T-helper 1 cell (primary cell): ENCODE measurements at regions not wholly inside any gene's neighbourhood (a gene's known extent, or its start where the extent isn't known, plus 50 kb on each side); places are given as distances from the start of the nearest gene placed in this dataset.
"Not testable (repeated sequence)": the region's sequence is repeated elsewhere in the genome, so short reads cannot be mapped to it uniquely, and the experiment has no call there.

Source experiments
- DNase-seq, 5 donors: peaks; one replicate each; pipeline ENCODE4 v3.0.0-alpha.2; 2012 to 2020

DNA sequence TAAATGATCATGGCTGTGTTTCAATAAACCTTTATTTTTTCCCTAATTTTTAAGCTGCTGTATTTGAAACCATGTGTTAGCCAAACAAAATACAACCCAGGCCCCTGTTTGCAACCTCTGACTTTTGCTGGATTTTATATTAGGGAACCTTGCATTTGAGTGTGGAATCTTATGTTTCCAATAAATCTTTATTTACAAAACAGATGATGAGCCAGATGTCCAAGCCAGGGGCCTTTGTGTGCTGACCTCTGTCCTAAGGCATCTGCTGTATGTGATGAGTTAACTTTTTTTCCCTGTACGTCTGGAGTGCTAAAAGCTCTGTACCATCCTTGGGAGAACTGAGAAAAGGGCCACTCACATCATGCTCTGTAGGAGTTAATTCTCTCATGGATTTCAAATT lies 162.9 kb downstream of the TRIB2 start:
- no peak for DNase-seq

DNA sequence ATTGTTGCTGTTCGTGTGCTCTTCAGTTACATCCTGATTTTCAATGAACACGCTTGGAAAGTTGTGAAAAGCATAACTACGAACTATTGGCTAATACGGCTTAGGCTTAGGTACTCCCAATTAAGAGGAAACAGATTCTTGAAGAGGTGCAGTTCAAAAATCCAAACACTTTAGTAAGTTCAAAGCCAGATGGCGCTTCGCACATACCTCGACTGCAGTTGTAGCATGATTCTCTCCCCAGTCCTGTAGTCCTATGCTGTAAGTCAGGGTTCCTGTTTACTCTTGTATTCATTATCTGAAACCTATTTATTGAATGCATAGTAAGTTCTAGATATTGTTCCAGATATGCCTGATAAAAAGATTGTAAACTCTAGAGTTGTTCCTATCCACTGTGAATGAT lies 165.2 kb downstream of the TRIB2 start:
- no peak for DNase-seq

DNA sequence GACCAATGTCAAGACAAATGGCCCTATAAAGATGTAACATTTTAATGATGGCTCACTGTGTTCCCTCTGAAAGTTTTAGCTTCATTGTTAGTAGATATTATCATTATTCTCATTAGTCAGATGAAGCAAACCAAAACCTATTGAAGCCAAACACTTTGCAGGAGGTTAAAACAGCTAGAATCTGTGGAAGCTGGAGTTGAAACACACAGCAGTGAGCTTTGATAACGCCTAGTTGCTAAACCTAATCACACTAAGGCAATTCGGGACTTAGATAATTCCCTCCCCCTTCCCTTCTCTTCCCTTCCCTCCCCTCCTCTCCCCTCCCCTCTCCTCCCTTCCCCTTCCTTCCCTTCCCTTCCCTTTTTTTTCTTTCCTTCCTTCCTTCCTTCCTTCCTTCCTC lies 165.7 kb downstream of the TRIB2 start:
- DNase-seq: no peak

DNA sequence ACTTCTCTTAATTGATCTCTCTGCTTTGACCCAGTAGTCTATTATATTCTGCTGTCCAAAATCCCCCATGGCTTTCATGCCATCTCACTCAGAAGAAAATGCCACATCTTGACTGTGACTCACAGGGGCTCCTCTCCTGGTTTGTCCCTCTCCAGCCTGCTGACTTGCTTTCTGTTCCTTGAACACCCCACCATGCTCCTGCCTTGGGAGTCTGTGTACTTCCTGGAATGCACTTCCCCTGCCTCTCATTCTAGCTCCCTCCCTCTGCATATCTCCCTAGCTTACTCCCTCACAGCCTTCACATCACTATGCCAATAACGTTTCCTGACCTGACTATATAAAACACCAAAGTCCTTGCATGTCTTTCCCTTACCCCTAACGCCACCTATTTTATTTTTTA lies 167.2 kb downstream of the TRIB2 start:
- DNase-seq: no peak

DNA sequence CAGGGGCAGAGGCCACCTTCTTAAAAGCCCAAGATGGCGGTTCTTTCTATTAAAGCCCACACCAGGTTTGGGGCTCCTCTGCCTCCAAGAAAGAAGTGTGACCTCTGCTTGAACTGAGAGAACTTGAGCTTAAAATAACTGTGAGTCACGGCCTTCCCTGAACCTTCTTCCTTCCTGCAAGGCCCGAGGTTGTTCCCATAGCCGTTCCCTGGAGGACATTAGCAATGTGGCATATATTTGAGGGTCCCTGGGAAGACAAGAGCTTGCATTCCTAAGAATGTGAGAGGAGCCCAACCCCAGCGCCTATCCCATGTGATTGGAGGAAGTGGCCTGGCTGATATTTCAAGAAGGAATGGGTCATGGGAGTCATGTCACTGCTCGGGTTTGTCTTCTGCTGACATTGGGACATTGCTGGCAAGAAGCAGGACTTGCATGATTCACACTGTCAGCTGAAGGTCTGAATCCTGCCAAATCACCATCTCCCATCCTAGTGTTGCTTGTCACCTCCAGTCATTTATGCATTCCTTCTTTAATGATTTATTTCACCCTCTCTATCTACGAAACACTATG lies 168.1 kb downstream of the TRIB2 start:
- DNase-seq: no peak

DNA sequence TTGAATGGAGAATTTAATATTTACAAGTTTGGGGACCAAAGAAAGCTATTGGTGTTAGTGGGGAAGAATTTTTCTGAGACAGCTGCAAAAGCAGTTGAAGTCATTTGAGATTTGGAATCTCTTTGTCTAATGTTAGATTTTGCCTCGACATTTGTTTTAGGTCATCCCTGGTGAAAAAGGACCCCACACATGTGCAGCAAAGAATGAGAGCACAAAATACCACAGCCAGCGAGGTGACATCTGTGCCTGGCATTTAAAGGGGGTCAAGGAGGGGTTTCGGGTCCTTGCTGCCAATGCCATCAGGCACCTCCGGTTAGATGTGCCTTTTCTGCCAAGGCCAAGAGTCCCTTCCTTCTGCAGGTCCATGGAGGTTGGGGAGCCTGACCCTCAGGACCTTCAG lies 173.3 kb downstream of the TRIB2 start:
- no peak for DNase-seq

DNA sequence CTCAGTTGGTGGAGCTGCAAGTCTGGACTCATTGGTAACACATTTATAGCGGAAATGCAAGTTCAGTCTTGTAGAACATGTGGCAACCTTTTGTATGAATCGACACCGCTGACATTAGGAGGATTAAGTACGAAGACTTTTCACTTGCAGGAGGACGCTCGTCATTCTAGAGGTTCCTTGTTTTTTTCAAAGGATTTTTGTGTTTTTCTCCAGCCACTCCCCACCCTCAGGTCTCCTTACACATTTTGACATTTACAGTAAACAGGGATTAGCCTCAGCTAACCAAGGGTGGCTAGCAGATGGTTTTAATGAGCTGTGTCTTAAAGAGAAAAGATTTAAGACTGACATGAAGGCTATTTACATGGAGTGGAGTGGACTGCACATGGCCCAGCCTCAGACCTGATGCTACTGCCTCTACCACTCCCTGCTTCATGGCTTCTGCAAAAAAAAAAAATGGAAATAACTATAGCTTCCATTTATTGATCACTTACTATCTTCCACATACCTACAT lies 173.8 kb downstream of the TRIB2 start:
- DNase-seq: no peak

DNA sequence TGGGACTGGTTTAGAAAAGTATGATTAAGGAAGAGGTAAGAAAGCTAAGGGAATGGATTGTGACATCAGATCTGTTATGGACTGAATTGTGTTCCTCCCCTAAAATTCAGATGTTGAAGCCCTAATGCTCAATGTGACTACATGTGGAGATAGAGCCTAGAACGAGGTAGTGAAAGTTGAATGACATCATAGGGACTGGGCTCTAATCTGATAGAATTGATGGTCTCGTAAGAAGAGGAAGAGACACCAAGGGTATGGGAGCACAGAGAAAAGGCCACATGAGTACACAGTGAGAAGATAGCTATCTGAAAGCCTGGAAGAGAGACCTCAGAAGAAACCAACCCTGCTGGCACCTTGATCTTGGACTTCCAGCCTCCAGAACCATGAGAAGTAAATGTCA lies 178.3 kb downstream of the TRIB2 start:
- no peak for DNase-seq

DNA sequence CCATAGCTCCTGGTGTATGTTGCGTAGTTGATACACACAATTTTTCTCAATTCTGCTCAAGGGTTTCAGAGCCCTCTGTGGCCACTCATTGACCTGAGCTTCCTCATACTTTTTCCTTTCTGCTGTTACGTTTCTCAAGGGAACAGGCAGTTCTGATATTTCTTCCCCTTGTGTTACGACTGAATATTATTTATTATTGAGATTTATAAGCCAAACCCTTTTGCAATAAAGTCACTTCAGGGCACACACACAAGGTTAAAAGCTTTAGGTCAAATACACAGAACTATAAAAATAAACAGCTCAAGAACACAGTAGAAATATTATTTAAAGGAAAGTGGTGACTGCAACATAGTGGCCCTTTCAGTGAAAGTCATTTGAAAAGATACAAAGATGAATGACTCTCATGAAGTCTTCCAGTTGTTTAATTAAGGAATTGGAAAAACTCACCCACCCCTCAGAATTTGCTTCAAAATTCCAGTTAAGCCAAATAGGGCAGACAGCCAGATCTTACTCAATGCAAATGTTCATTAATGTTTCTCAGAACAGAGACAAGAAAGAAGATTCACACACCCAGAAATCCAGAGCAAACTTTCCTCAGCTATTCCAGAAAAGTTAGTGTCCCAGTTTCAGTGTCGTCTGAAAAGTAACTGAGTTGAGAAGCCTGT lies 179.7 kb downstream of the TRIB2 start:
- DNase-seq: no peak

DNA sequence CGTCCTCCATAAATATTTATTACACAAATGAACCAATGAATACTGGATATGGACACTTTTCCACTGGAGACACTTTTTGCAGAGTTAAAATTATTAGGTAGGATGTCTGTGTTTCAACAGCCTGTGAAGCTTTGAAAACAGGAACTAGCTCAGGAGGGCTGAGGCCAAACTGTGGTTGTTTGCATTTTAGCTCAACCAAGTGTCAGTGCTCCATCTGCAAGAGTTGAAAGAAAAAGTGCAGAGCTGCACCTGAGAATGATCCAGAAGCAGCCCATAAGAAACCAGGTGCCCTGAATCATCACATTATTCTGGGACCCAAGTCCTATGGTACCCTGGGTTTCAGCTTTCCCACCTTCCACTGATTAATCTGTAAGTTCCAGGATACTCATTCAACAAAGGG lies 180.4 kb downstream of the TRIB2 start:
- peak in 1 of 5 donors; percentile 3 for DNase-seq

DNA sequence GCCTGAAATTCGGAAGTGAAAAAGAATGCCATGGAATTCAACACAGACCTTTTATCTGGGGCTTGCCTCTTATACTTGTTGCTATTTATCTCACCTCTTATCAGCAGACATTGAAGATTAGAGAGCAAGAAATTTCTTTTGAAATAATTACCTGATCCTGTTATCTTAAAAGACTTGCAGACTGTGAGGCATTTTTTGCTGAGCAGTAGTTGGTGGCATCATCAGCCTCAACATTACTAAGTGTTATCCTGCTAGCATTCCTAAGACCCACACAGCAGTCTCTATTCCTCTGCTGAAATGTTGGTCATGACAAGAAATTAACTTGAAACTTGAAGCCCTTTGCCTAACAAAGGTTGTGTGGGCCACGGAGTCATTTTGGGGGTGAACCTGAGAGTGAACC lies 186.5 kb downstream of the TRIB2 start:
- no peak for DNase-seq

DNA sequence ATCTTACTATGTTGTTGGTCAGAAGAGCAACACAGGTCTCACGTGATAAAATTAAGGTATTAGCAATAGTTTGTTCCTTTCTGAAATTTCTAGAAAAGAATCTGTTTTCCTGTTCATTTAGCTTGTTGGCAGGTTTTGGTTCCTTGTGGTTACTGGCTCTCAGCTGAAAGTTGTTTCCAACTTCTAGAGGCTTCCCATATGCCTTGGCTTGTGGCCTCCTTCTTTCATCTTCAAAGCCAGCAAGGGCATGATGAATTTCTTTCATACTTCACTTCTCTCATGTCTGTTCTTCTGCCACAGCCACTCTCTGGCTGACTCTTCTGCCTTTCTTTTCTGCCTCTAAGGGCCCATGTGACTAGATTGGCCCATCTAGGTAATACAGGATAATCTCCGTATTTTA lies 193.7 kb downstream of the TRIB2 start:
- DNase-seq: no peak

DNA sequence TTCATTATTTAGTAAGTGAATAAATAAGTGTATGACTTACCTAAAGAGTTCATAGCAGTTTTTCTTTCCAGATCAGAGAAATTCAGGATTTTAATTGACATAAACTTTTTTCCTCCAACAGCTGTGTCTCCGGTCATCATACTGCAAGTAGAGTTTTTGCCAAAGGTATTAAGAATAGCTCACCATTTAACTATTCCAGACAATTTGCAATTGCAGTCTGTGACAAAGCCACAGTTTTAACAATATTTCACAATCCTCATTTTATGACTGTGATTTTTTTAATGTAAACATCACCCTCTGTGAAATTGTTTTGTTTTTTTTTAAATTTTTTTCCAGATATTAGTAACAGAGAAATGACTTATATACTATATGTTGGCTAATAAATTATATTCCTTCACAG lies 199.1 kb downstream of the TRIB2 start:
- no peak for DNase-seq

DNA sequence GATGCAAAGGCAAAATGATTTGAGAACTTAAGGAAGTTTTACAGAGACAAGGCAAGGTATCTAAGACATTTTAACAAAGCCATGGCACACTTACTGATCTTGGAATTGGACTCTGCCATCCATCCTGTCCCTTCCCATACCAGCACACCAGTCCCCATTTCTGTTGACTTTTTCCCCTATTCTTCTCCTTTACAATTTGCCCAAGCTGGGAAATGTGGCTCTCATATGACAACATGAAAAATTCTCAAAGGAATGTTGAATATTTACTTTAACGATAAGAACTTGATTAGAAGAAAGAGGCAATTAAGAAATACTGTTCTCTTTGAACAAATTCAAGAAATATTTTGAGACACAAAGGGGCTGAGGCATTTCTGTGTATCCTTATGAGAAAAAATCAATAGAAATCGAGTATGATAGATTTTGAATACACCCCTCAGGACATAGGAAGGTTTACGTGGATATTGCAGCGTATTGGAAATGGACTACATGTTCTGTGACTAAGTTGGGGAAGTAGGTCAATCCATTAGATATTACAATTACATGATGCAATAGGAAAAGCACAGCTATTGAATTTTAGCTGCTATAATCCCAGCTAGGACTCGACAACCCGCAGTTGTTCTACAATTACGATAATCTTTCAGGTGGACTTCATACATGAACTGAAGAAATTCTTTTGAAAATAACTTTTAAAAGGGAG lies 201.6 kb downstream of the TRIB2 start:
- DNase-seq: no peak

DNA sequence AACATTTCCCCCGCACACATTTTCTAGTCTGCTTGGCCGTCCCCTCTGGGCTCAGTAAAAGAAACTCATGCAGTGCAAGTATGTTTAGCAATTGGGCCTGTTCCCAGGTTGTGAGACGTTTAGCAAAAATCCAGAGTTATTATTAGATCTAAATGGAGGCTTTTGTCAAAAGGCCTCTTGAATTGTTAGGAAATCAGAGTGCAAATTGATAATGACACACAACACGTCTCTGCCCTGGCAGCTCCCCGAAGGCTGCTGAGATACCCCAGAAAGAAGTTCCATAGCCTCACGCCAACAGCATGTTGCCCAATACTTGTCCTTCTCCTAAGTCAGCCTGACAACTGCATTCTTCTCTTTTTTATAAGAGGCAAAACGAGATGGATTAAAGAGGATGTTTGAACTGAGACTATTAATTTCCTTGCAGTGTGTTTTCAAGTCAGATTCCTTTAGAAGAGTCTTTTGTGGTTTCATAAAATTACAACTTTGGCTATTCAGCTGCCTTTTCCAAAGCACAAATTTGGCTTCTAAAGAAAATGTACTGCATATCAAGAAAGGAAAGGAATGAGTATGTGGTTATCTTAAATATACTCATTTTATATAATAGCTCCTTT lies 202.2 kb downstream of the TRIB2 start:
- no peak for DNase-seq

DNA sequence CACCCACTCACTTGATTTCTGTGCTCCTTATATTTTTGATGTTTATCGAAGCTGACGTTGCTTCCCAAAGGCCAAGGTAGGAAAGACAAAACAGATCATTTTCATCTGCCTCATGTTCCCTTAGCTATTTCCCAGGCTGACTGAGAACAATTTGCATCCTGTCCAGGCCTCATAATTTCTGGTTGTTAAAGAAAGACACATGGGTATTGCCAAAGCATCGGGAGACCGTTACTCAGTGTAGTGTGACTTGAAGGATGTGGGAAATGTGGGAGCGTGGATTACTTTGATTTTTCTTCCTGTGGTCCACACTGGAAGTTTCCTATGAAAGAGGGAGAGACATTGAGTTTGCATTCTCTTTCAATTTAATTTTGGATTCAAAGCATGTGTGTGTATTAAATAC lies 204.6 kb downstream of the TRIB2 start:
- DNase-seq: no peak

DNA sequence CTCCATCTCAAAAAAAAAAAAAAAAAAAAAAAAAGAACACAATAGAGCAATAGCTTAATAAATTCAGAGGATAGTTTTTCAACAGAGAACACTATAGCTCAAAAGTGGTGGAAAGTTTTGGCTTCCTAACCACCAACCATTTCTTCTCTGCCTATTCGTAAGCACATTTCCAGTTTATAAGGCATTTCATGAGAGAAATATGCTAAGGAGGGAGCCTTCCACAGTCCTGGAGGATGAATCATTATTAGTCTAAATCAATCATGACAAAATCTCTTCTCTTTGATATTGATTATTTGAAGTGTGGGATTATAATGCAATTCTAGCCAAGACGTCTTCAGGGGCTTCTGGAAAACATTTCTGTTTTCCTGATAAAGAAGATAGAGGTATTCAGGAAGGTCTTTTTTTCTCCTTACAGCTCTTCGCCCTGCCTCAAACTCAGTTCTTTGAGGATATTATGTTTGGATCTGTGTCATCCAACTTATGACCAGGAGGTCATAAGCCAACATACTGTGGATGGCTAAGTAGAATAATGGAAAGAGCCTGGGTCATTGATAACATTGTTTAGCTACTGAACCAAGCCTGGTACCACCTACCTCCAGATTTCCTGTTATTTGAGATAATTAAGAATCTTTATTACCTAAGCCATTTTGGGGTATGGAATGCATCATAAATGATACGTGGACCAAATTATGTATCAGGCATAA lies 207.3 kb downstream of the TRIB2 start:
- DNase-seq: no peak

DNA sequence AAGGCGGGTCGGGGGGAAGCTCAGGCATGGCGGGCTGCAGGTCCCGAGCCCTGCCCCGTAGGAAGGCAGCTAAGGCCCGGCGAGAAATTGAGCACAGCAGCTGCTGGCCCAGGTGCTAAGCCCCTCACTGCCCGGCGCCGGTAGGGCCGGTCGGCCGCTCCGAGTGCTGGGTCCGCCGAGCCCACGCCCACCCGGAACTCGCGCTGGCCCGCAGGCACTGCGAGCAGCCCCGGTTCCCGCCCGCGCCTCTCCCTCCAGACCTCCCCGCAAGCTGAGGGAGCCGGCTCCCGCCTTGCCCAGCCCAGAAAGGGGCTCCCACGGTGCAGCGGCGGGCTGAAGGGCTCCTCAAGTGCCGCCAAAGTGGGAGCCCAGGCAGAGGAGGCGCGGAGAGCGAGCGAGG lies 209.9 kb downstream of the TRIB2 start:
- not testable (repeated sequence) for DNase-seq

DNA sequence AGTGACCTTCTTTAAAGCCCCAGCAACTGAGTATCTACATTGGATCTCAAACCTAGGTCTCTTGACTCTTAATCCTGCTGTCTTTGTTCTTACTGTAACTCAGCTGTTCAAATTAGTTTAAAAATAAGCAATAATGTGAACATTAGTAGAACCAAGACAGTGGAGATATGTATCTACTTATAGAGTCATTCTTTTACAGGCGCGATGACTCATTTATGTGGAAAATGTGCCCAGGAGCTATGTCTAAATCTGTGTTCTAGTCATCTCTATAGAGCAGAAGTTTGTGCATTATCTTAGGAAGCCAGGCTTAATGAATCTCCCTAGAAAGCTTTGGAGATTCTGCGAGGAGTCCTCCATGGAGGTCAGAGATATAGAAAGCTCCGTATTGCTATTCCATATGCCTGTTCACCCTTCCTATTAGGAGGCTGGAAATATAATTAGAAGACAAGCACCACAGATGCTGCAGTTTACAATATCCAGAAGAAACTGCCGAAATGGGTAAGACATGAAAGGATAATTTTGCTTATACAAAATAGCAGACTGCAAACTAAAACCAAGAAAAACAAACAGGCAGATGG lies 211.6 kb downstream of the TRIB2 start:
- DNase-seq: peak in 1 of 5 donors; percentile 26

DNA sequence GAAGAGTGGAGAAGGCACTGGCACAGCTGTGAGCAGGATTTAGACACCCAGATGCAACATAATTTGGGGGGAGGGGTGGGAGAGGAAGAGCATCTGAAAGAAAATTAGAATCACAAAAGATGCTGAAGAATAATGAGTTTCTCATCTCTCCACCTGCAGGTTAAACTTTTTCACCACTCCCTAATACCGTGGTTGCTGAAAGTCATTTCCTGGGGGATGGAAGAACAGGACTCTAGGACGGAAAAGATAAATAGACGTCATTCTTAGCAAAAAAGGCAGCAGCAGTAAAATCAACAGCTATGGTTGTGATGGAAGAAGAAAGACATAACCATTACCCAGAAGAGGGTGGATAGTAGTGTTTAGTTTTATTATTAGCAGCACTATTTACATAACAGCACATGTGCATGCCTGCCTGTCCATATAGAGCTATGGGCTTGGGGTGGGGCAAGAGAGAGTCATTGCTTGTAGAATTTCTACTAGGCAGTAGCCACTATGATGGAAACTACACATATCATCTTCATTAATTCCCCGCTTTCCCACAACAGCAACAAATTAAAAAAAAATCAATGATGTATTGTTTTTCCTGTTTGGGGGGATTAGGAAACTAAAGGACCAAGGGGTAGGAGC lies 212.2 kb downstream of the TRIB2 start:
- no peak for DNase-seq

DNA sequence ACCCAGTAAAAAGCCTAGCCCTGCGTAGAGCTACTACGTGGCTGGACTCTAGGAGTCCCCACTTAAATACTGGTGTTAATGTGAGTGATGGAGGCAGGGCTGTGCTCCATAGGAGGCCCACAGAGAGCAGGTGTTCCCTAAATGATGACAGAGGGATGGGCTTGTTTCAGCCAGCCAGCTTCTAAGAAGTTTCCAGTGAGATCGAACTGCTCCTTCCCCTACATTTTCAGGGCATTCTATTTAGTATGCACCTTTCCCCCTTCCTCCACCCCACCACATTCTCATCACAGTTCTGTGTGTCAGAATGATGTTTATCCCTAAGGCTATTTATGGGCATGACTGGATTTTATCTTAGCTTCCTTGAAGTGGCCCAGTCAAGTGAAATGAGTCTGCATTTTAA lies 213.0 kb downstream of the TRIB2 start:
- no peak for DNase-seq

DNA sequence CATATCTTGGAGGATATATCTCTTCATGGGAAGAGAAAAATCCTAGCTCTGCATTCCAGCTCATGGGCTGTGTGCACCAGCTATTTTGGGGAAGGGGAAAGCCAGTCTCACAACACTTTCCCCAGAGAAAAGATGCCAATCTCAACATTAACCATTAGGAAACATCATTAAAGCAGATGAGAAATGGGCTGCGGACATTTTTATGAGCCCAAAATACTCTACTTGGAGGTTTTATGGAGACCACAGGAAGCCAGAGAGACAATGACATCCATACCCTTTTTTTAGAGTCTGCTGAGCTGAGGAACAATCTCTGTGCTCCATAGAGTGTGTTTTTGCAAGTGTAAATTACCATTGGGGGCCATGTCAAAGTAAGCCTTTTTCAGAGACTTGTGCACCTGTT lies 213.7 kb downstream of the TRIB2 start:
- no peak for DNase-seq
